HG02885 (cell line): ENCODE measurements at regions not wholly inside any gene's neighbourhood (a gene's known extent, or its start where the extent isn't known, plus 50 kb on each side); places are given as distances from the start of the nearest gene placed in this dataset.
"Not testable (repeated sequence)": the region's sequence is repeated elsewhere in the genome, so short reads cannot be mapped to it uniquely, and the experiment has no call there.

Experiments
- ATAC-seq: cut with Tn5 transposase; IDR thresholded peaks from one replicate; pipeline ENCODE4 v1.9.1; 2021; ENCODE audit warnings: mild to moderate bottlenecking; ENCODE audit not compliant: unreplicated experiment, poor library complexity

DNA sequence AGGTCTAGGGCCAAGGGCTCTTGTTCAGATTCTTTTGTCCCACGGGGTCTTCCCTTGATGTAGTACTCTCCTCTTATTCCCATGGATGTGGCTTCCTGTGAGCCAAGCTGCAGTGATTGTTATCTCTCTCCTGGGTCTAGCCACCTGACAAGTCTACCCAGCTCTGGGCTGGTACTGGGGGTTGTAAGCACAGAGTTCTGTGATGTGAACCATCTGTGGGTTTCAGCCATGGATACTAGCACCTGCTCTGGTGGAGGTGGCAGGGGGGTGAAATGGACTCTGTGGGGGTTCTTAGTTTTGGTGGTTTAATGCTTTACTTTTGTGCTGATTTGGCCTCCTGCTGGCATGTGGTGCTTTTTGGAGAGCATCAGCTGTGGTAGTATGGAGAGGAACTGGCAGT lies 350.8 kb downstream of the DNAJB9 start:
- no peak for ATAC-seq

- not testable (repeated sequence) for ATAC-seq
These were observed 373.4 kb downstream of the DNAJB9 start for GRCh38 chr7:108943048-108943447.

DNA sequence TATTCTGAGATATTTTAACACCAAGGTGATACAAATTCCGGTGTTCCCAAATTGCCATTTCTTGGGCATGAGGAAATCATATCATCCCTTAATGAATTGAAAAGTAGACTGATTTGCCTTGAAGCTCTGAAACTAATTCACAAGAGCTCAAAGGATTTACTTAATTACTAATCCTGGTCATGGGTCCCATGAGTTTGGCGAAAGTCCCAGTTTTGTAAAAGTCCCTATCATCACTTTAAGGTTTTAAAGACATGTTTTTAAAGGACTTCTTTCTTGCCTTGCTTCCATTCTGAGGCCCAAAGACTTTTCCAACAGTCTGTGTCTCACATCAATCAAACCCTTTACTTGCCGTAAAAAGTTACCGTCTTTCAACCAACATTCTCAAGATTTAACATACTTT lies 377.9 kb downstream of the DNAJB9 start:
- no peak for ATAC-seq

DNA sequence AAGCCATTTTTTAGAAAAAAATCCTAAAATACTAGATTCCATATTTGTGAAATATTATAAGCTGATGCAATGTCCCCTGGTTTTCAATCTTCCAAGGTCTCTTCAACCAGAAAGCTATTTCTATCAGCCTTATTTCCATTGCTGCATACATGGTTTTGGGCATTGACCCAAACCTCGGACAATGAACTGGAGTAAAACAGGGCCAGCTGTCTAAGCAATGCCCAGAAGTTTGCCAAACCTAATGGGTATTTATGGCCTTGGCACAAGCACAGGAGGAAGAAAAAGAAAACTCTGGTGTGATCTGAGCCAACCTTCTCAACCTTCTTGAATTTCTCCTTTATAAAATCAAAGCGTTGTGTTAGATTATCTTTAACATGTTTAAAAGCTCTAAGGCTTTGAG lies 402.3 kb downstream of the DNAJB9 start:
- no peak for ATAC-seq

- no peak for ATAC-seq
These were observed 403.4 kb downstream of the DNAJB9 start for GRCh38 chr7:108973075-108973474.

DNA sequence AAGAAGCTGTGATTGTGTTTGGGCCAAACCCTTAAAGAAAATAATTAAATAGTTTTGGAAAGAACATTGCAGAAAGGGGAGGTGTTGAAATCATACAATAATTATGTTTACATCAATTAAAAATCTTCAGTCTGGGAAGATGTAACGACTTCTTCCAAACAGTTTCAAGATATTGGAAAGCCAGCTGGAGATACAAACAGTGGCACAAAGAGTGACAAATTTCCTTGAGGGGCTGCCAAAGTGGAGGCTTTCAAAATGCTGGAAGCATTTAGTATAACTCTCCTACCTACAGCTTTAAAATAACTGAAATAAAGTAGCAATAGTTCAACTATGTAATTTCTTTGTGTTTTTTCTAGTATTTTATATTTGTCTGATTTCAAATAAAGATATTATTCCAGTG lies 405.0 kb downstream of the DNAJB9 start:
- no peak for ATAC-seq

GRCh38 chr7:108985037-108985436 lies 415.4 kb downstream of the DNAJB9 start:
- no peak for ATAC-seq

DNA sequence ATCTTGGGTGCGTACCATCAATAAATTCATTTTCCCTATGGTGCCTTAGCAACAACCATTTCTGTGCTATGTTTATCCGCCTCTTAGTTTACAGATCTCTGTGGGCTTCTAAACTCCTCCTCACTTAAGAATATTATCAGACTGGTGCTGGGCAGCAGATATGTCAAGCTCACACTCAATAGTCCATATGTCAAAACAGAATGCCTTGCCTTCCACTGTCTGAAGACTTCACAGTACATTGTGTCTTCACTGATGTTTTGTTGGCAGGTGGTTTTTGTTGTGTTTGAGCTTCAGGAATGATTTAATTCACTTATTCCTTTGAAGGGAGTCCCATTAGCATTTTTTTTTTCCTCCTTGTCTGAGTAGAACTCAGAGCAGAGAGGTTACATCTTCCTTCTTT lies 419.6 kb downstream of the DNAJB9 start:
- ATAC-seq = no peak

DNA sequence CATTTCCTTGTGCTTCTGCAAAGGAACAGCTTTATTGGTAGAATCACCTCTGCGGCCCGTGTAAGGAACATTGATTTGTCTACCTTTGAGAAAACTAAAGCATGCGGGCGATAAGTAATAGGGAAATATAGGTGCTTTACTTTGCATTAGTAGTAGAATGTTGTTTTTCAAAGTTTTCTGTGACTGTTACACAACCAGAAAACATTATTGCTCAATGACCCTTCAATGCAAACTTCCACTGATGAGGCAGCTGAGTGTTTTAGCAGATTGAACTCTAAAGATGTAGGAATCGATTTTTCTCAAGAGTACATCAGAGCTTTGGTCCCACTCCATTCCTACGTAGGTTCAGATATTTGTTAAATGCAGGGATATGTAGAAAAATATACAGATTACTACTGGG lies 427.8 kb downstream of the DNAJB9 start:
- ATAC-seq = no peak

- ATAC-seq = no peak
These were observed 434.1 kb downstream of the DNAJB9 start for GRCh38 chr7:109003742-109004141.

- no peak for ATAC-seq
These were observed 440.0 kb downstream of the DNAJB9 start for GRCh38 chr7:109009636-109010035.

DNA sequence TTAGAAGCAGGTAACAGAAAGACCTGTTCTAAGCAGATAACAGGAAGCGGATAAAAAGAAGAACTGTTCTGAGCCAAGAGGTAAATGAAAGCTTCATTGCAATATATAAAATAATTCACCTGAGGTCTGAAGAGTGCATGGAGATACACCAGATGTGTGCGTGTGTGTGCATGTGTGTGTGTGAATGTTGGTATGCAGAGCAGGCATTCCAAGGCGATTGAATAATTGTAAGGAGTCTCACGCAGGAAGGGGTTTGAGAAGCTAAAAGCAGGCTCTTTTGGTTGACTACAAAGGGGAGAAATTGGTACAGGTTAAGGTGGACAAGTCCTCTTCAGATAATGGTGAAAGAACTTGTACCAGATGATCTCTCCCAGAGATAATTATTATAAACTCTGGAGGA lies 450.6 kb downstream of the DNAJB9 start:
- no peak for ATAC-seq

DNA sequence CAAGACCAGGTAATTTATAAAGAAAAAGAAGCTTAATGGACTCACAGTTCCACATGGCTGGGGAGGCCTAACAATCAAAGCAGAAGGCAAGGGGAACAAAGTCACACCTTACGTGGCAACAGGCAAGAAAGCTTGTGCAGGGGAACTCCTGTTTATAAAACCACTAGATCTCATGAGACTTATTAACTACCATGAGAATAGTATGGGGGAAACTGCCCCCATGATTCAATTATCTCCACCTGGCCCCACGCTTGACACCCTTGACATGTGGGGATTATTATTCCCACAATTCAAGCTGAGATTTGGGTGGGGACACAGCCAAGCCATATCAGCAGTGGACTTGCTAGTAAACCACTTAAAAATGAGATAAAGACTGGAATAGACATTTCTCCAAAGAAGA lies 451.7 kb downstream of the DNAJB9 start:
- ATAC-seq = no peak

DNA sequence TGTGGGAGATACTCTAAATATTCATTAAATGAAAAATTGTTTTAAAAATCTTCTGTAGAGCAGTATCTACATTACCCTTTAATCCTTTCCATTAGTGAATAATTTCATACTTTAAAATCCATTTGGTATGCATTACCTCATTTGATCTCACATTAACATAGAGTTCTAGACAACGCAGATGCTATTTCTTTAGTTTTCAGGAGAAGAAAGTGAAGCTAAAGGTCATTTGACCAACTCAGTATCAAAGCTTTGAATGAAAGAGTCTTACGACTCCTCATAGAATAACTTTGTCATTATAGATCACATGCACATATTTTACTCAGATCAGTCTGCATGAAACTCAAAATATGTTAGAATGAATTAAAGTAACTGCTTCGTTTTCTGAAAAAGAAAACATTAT lies 460.2 kb downstream of the DNAJB9 start:
- ATAC-seq = no peak

DNA sequence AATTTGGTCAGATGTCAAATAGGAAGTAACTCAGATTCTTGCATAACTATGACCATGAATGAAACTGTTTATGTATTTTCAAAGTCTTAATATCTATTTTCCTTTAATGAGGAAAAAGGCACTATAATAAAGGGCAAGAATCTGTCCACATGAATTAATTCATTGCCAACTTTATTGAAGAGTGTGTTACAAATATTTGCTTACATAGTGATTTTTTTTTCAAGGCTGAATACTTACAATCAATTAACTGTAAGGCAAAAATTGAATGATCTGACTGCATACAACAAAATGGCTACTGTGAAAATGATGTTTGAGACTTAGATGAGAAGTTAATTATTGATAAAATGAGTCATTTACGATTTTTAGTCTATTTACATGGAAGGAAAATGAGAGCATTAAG lies 475.0 kb downstream of the DNAJB9 start:
- ATAC-seq = no peak

- ATAC-seq = no peak
These were observed 479.7 kb downstream of the DNAJB9 start for GRCh38 chr7:109049366-109049765.

GRCh38 chr7:109059089-109059488 lies 489.4 kb downstream of the DNAJB9 start:
- ATAC-seq = no peak

DNA sequence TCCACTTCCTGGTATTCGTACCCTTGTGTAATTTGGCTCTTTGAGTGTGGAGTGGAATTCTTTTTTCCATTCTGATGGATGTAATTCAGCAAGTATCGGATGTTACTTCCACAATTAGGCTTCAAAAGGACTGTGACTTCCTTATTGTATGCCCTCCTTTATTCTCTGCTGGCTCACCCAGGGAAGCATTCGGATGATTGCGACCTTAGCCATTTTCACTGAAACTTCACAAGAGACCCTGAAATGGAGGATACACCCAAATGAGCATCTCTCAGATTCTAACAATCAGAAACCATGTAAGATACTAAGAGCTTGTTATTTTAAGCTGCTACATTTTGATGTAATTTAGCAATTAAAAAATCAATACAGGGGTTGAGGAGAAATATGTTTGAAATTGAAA lies 493.1 kb downstream of the DNAJB9 start:
- no peak for ATAC-seq

GRCh38 chr7:109073543-109073942 lies 503.9 kb downstream of the DNAJB9 start:
- no peak for ATAC-seq

DNA sequence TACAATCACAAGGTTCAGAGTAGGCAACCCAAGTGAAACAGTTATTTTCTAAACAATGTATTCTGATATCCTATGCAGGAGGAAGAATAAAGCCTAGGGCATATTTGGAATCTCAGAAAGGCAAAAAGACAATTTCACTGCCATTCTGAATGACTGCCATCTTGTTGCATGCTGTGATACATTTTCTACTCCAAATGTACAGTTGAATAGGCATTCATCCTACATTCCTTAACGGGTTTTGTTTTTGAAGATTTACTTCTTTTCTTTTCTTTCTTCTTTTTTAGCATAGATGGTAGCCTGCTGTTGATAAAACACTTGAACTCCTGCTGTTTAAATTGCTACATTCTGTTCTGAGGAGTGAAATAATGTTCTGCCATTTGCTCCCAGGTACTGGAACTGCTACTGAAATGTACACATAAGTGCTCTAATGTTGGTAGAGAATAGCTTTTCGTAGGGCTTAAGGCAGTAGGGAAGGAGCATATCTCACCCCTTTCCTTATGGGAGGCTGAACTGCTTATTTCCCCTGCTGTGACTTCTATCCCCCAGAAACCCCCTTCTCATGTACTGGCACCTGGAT lies 506.8 kb downstream of the DNAJB9 start:
- no peak for ATAC-seq

DNA sequence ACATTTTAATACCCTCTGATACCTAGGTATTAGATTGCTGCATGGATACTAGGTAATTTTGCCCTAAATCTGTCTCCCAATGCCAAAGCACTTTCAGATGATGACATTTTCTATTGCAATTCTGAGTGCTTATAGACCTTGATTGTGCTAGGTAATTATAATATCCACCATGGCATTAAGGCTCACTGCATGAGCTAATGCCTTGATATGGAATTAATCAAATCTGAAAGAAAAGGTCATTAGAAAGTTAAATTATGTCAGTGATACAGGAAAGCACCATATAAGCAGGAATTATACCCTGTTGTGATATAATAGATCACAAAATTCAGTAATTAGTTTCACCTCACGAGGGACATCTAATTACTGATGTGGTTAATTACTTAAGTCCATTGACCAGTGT lies 521.4 kb downstream of the DNAJB9 start:
- ATAC-seq = no peak

- ATAC-seq = no peak
These were observed 522.6 kb downstream of the DNAJB9 start for GRCh38 chr7:109092268-109092667.

- ATAC-seq = no peak
These were observed 531.7 kb downstream of the DNAJB9 start for GRCh38 chr7:109101332-109101731.
